Activated CD8-positive, alpha-beta memory T cell treated with anti-CD3 and anti-CD28 coated beads, Interleukin-2, amount 50 U/mL, for 24 hours (primary cell): ENCODE measurements at regions not wholly inside any gene's neighbourhood (a gene's known extent, or its start where the extent isn't known, plus 50 kb on each side); places are given as distances from the start of the nearest gene placed in this dataset.
"Not testable (repeated sequence)": the region's sequence is repeated elsewhere in the genome, so short reads cannot be mapped to it uniquely, and the experiment has no call there.

ENCODE experiments used
- DNase-seq: peaks from one replicate; pipeline ENCODE4 v3.0.0-alpha.2; 2020; ENCODE audit errors: extremely low read depth

DNA sequence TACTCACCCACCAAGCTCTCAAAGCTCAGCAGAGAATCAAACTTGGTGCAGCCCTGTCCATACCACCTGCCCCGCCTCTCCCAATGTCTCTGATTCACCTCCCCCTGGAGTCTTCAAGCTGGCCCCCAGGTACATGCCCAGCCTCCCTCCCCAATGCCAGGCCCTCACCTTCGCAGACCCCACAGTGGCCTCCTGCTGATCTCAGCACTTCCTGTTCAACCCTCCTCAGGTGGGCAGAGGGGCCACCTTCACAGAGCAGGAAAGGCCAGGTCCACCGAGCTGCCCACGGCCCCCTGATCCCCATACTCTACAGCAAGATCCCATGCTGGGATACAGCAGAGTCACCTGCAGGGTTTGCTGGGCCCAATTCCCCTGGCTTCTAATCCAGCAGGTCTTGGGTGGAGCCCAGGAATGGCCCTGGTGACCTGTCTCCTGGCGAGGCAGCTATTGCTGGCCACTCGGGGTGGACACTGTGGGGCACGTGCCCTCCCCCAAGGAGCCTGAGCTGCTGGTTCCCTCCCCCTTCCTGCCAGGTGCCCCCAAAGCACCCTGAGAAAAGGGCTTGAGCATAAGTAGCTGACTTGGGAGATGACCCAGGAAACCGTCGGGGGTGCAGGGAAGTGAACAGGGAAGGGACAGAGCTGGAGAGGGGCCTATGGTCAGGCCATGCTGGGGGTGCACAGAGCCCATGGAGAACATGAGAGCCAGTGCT lies 150.7 kb downstream of the BRD1 start:
- no peak for DNase-seq

DNA sequence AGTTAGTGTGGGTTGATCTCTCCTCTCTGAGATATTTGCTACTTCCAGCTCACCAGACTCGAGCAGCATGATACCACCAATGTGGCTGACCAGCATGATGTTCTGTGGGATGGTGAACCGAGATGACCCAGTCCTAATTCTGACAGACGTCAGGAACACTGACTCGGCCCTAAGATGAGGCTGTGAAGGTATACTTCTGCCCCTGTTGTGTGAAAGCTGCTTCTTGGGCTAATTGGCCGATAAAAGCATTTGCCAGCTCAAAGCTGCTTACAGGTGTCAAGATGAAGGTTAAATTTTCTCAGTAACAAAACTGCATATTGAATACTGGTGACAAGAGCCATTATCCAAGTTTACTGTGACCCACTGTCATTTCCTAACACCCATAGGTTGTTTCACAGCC lies 151.4 kb downstream of the BRD1 start:
- no peak for DNase-seq

DNA sequence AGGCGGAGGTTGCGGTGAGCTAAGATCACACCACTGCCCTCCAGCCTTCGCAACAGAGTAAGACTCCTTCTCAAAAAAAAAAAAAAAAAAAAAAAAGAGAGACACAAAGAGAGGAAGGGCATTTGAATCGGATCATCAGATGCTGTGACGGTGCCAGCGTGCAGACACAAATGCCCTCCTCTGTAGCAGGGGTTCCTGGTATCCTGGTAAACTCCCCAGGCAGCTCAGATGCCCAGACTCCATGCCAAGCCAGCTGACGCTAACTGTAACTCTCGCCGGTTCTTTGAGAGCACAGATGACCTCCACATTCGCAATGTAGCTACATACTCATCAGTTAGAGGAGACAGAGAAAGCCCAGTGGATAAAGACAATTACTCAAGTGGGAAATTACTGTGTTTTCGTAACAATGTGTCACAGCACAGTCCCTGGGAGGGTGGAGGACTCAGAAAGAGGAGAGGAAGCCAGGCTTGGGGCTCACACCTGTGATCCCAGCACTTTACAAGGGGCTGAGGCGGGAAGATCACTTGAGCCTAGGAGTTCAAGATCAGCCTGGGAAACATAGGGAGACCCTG lies 153.1 kb downstream of the BRD1 start:
- no peak for DNase-seq

DNA sequence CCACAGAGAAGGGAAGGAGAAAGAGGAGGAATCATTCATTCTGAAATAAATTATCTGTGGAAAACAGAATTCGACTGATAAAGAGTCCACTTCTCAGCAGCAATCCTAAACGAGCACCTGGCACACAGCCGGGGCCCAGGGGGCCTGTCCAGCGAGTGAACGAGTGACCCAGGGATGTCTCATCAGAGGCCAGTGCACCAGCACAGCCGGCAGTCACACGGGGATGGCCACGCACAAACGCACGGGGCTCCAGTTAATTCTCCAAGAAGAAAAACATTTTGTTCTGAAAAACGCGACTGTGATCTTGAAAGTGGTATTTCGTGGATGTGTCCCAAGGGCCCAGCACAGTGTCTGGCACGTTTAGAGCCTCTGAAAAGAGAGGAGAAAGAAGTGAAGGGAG lies 154.6 kb downstream of the BRD1 start:
- DNase-seq: no peak

DNA sequence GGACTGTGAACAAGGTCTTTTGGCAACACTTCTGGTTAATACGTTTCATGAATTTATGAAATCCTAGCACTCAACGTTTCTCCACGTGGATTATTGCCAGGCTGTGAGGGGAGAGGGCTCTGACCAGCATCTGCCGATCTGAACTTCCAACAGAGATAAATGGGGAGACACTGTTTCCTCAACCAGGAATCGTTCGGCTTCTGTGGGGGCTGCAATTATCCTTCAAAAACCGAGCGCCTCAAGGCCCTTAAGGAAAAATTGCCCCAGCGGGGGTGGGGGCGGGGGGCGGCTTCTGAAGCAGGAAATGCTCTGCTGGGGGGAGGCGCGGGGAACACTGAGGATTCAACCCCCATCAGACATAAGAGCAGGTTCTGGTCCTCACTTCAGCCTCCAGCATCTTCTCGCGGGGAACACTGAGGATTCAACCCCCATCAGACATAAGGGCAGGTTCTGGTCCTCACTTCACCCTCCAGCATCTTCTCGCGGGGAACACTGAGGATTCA lies 155.6 kb downstream of the BRD1 start:
- no peak for DNase-seq

DNA sequence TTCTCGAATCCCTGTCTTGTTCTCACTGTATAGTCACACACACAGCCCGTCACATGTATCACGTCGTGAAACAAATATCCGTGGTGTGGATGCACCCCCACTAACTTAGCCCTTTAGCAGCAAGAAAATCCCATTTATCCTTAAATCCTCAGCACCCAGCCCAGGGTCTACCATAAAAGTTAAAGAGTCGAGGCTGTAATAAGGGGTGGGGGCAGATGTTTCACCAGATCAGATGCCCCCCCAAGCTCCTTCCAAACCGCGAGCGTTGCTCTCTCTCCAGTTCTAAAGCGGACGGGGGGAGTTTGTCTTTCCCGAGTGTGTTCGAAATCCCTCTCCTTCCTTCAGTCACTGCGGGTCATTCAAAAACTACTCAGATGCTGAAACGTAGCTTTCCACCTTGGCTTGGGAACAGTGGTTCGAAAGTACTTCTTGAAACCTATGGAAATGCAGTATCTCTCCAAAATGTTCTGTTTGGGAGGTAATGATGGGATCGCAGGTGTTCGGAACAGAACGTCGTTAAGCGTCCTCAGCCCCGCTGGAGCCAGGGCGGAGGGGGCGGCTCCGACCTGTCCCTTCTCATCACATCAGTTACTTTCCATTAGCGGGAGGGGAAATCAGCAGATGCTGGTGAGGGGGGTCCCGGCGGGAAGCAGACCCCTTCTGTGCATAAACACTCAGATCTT lies 156.2 kb downstream of the BRD1 start:
- no peak for DNase-seq

DNA sequence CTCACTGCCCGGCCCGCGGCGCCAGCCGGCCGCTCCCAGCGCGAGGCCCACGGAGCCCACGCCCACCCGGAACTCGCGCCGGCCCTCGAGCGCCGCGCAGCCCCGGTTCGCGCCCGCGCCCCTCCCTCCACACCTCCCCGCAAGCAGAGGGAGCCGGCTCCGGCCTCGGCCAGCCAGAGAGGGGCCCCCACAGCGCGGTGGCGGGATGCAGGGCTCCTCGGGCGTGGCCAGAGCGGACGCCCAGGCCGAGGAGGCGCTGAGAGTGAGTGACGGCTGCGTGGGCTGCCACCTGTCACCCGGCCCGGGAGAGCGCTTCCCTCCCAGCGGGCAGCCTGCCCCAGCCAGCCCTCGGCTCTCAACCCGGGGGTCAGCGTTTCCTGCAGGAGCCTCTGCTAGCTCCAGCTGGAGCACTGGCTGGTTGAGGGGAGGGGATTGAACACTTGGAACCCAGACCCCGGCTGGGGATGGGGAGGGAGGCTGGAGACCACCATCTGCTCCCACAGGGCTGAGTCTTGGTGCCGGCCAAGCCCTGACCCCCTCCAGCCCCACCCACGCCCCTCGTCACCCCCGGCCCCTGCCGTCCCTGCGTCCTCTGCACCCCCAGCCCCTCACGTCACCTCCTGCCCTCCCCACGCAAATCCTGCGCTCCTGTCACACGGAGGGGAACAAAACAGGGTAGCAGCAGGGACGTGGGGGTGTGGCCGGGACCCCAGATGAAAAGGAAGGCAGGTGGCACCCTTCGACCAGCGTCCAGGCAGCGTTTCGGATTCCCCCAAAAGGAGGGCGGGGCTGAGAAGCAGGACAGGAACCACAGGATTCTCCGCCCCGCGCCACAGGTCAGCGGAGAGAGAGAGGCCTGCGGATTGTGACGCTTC lies 157.0 kb downstream of the BRD1 start:
- DNase-seq: no peak

DNA sequence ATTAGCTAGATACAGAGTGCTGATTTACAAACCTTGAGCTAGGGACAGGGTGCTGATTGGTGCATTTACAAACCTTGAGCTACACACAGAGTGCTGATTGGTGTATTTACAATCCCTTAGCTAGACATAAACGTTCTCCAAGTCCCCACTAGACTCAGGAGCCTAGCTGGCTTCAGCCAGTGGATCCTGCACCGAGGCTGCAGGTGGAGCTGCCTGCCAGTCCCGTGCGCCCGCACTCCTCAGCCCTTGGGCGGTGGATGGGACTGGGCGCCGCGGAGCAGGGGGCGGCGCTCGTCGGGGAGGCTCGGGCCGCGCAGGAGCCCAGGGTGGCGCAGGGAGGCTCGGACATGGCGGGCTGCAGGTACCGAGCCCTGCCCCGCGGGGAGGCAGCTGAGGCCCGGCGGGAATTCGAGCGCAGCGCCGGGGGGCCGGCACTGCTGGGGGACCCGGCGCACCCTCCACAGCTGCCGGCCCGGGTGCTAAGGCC lies 157.7 kb downstream of the BRD1 start:
- DNase-seq: not testable (repeated sequence)

DNA sequence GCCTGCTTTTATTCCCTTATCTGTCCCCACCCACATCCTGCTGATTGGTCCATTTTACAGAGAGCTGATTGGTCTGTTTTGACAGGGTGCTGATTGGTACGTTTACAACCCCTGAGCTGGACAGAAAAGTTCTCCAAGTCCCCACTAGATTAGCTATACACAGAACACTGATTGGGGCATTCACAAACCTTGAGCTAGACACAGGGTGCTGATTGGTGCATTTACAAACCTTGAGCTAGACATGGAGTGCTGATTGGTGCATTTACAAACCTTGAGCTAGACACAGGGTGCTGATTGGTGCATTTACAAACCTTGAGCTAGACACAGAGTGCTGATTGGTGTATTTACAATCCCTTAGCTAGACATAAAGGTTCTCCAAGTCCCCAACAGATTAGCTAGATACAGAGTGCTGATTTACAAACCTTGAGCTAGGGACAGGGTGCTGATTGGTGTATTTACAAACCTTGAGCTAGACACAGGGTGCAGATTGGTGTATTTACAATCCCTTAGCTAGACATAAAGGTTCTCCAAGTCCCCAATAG lies 158.2 kb downstream of the BRD1 start:
- DNase-seq: not testable (repeated sequence)

DNA sequence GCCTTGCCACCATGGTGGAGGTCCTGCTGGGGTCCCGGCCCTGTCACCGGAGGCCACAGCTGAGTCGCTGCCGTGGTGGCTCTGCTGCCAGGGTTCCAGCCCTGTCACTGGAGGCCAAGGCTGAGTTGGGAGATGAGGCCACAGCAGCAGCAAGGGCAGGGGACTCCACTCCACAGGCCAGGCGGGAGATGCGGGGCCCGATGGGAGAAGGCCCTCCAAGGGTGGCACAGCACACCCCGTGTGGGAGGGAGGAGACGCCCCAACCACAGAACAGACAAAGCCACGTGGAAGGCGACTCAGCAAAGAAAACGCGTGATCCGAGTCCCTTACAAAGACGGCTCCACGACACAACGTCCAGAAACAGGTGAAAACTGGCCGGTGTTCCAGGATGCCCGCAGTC lies 159.3 kb downstream of the BRD1 start:
- DNase-seq: no peak

DNA sequence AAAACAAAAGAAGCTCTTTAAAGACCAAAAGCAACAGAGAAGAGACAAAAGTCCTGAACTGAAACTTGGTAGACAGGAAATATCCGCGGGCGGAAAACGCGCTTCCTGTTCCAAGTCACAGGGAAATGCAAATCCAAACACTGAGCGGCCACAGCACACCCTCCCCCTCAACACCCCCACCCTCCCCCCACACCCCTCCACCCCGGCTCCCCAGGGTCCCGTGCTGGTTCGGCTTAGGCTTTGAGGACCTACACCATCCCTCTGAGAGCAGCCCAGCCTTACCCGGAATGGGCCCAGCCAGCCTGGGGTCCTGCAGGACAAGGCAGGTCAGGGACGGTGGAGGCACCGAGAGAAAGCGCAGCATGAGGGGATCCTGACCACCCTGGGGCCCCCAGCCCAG lies 160.4 kb downstream of the BRD1 start:
- no peak for DNase-seq

DNA sequence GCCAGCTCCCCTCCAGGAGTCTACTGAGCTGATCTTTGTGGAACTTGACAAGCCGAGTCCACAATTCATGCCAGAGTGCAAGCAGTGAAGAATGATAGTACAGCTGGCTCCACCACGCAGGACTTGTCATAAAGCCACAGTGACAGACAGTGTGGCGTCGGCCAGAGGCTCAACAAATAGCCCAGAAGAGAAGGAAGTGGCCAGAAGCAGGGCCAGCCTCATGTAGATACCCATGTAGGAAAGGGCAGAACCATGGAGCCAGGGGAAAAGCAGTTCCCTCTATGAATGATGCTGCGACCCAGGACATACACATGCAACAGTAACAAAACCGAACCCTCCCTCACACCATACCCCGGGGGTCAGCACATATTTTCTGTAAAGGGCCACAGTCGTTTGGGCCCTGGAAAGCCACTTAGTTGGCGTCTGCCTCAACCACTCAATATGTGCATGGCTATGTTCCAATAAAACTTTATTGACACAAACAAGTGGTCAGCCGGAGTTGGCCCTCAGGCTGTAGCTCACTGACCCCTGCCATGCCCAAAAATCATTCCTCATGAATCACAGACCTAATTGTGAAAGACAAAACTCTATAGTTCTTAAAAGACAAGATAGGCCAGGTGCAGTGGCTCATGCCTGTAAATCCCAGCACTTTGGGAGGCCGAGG lies 161.4 kb downstream of the BRD1 start:
- DNase-seq: no peak

DNA sequence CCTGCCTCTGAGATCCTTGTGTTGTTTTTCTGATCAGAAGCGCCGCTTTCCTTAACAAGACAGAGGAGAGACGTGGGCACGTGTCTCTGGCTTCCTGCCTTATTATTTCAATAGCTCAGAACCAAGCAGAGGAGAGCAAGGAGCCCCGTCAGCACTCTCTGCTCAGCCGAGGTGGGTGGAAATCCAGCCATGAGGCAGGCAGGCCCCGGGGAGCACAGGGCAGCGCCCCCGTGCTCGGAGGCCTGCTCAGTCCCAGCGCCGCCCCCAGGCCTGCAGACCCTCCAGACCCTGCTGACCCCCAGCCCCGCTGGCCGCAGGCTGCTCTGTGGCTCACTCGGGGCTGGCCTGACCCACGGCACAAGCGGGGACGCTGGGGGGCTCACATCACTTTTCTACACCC lies 162.8 kb downstream of the BRD1 start:
- no peak for DNase-seq

DNA sequence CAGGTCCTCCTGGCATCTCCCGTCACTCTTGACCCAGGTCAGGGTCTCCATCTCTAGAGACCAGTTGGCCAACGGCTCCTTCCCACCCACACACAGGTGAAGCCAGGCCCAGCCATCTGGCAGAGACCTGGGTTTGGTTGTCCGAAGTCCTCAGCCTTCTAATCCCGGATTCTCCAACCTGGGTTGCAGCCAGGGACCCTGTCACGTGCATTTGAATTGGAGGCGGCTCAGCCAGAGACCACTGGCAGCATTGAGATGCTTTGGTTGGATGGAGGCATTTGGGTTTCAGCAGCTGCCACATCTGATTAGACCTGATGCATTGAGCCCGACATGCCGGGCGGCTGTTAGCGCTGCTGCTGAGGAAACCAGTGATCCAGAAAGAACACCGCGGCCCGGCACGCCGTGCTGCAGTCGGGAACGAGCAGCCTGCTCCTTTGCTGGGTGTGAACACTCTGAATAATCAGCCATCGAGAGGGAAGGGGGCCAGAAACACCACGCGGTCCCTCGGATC lies 163.2 kb downstream of the BRD1 start:
- DNase-seq: no peak

DNA sequence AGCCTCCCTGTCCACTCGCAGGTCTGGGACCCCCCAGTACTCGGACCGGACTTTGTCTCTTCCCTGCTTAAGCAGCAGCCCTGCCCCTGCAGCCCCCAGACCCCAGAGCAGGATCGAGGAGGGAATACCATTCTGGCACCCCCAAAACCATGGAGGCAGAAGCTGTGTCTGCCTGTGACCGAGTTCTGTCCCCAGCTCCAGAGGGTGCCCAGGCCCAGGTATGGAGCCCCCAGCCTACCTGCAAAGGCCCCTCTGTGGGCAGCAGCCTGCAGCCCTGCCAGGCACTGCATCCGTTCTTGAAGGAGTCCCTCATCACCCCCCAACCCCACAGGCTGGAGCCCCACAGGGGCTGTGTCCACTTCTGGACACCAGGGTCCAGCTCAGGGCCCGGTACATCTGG lies 163.8 kb downstream of the BRD1 start:
- no peak for DNase-seq

DNA sequence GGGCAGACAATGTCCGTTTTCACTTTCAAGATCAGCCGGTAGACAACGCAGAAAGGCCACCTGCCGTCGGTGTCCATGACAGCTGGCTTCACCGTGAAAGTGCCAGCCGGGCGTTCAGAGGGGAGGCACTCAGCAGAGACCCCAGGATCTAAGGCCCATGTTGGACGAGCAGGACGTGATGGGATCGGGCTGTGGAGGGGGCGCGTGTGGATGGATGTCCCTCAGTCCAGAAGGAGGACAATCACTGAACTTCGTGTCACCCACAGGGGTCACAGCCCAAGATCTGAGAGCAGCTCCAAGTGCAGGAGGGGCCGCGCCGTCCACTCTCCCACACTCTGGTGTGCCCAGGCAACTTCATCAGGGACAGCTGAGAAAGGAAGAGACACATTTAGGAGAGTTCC lies 164.4 kb downstream of the BRD1 start:
- no peak for DNase-seq

DNA sequence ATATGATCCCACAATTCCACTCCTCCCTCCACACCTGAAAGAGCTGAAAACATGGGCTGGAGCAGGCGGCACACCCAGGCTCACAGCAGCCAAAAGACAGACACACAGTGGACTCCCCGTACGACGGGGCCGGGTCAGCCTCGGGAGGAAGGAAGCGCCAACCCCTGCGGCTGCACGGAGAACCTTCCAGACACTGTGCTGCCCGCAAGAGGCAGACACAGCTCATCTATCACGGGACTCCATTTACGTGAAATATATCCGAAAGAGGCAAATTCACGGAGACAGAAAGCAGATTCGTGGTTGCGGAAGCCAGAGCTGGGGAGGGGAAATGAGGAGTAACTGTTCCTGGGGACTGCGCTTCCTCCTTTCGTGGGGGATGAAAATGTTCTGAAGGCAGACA lies 165.0 kb downstream of the BRD1 start:
- no peak for DNase-seq

DNA sequence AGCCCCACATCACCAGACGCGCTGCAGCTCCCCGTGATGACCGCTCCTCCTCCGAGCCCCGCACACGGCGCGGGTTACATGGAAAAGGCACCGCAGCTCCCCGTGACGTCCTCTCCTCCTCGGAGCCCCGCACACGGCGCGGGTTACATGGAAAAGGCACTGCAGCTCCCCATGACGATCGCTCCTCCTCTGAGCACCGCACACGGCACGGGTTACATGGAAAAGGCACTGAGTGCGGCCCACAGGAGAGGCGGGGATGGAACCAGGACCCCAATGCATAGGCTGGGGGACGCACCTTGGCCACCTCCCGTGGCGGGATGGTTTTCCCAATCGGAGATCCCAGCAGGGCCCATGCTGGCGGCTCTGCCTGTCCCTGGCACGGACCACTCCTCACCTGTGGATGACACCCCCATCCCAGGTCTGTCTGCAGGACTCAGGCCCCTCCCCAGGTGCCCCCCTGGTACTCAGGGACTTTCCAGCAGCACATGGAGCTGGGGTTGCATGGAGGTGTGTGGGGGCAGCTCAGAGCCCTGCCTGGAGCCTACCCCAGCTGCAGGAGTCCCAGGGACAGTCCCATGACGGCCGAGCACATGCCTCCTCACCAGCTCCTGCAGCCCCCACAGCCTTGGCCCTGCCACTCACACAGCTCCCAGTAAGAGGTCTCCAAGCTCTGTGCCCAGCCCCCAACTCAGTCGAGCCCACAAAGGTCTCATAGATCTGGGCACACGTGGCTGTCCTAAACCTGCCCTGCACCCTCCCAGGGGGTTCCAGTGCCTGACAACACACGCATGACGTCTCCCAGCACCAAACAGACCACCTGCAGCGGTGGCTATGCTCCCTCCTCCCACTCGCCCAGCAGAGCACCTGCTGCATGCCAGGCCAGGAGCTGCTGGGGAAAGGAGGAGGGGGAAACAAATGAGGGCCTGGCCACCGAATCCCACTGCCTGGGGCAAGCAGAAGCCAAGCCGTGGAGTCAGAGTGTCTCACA lies 166.6 kb downstream of the BRD1 start:
- no peak for DNase-seq

DNA sequence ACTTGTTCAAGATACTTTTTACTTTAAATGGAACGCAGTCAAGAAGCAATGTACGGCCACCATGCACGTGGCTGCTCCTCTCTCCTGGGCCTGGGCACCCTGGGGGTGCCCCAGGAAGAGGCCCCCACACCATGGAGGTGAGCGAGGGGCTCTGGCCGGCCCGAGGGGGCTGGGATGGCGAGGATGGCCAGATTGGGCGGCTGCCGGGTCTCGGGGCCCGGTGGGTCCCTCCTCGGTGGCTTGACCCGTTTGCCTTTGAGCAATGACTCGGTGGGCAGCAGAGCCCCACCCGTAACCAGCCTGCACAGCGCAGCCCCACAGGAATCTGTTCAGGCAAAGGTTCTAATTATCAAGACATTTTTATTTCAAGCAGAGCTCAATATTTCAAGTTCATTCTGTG lies 167.4 kb downstream of the BRD1 start:
- DNase-seq: no peak

DNA sequence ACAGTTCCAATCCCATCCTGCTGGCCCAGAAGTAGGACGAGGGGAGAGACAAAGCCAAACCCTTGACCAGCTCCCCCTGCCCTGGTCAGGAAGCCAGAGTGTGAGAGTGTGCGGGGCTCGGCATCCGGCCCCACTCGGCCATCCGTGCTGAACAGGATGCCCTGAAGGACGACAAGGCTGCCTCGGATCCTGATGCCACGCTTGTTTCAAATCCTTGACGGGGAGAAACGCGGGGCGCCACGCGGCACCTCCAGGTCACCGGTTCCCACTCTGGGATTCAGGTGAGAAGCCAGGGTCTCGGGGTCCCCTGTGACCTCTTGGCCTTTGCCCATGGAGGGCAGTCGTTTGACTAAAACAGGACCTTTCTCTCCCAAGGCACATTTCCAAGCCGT lies 167.8 kb downstream of the BRD1 start:
- DNase-seq: no peak
